ENCODE measurements at regions not wholly inside any gene's neighbourhood (a gene's known extent, or its start where the extent isn't known, plus 50 kb on each side); places are given as distances from the start of the nearest gene placed in this dataset.

- no peak overlapping the region for H2AFZ ChIP-seq (ENCODE audit: low read length)
These were observed 186.7 kb downstream of the CXCL12 start for GRCh38 chr10:44198096-44198779.

GRCh38 chr10:44197646-44198045 is 187.3 kb downstream of the CXCL12 start:
- peaks cover 4% of the 10 kb centered on the region; the same call in 1 of the 2 replicates for H3K9me3 ChIP-seq (ENCODE audit: insufficient read depth, low read depth, low read length)
- no peak overlapping the region for H3K9ac ChIP-seq (ENCODE audit: low read depth, low read length, poor library complexity, severe bottlenecking)
- H3K79me2 ChIP-seq (ENCODE audit: insufficient read depth, low read length) = no peaks in the 10 kb centered on the region
- no peaks in the 10 kb centered on the region for H3K36me3 ChIP-seq (ENCODE audit: insufficient read depth, low read length)
- H3F3A ChIP-seq (ENCODE audit: low read depth) = no peaks in the 10 kb centered on the region
- H2AFZ ChIP-seq (ENCODE audit: low read length) = no peak overlapping the region
- H3K9me2 ChIP-seq (replicated peaks; ENCODE audit: low read depth, low read length) = no peaks in the 10 kb centered on the region
- H3K4me1 ChIP-seq (ENCODE audit: insufficient read depth, low read length, poor library complexity, severe bottlenecking) = no peaks in the 10 kb centered on the region
- no peak overlapping the region for H3K4me3 ChIP-seq (ENCODE audit: low read length, poor library complexity, severe bottlenecking)
- H3K27me3 ChIP-seq (ENCODE audit: insufficient read depth, low read length, poor library complexity, severe bottlenecking) = no peaks in the 10 kb centered on the region
- no peak overlapping the region for H3K4me2 ChIP-seq (ENCODE audit: low read depth, low read length, poor library complexity, severe bottlenecking)
- TF ChIP-seq CTCF (conservative IDR thresholded peaks at IDR 0.05; ENCODE audit: low read length) (no peak), EZH2phosphoT487 (IDR thresholded peaks at IDR 0.05; ENCODE audit: borderline replicate concordance) (no peak)
- H4K20me1 ChIP-seq (ENCODE audit: insufficient read depth, low read length, poor library complexity, severe bottlenecking) = no peaks in the 10 kb centered on the region

More at GRCh38 chr10:44198096-44198779, 186.7 kb downstream of the CXCL12 start:
- no peaks in the 10 kb centered on the region for H4K20me1 ChIP-seq (ENCODE audit: insufficient read depth, low read length, poor library complexity, severe bottlenecking)
- TF ChIP-seq EZH2phosphoT487 (IDR thresholded peaks at IDR 0.05; ENCODE audit: borderline replicate concordance) (no peak), CTCF (conservative IDR thresholded peaks at IDR 0.05; ENCODE audit: low read length) (no peak)
- no peak overlapping the region for H3K9ac ChIP-seq (ENCODE audit: low read depth, low read length, poor library complexity, severe bottlenecking)
- H3F3A ChIP-seq (ENCODE audit: low read depth) = no peaks in the 10 kb centered on the region
- no peaks in the 10 kb centered on the region for H3K79me2 ChIP-seq (ENCODE audit: insufficient read depth, low read length)
- H3K4me1 ChIP-seq (ENCODE audit: insufficient read depth, low read length, poor library complexity, severe bottlenecking) = no peaks in the 10 kb centered on the region
- H3K4me2 ChIP-seq (ENCODE audit: low read depth, low read length, poor library complexity, severe bottlenecking) = no peak overlapping the region
- H3K4me3 ChIP-seq (ENCODE audit: low read length, poor library complexity, severe bottlenecking) = no peak overlapping the region
- H3K9me3 ChIP-seq (ENCODE audit: insufficient read depth, low read depth, low read length) = peaks cover 4% of the 10 kb centered on the region; the same call in 1 of the 2 replicates
- H3K36me3 ChIP-seq (ENCODE audit: insufficient read depth, low read length) = no peaks in the 10 kb centered on the region
- H3K9me2 ChIP-seq (replicated peaks; ENCODE audit: low read depth, low read length) = no peaks in the 10 kb centered on the region
- no peaks in the 10 kb centered on the region for H3K27me3 ChIP-seq (ENCODE audit: insufficient read depth, low read length, poor library complexity, severe bottlenecking)

GRCh38 chr10:44196336-44196735 is 188.6 kb downstream of the CXCL12 start:
- no peak for TF ChIP-seq CTCF (conservative IDR thresholded peaks at IDR 0.05; ENCODE audit: low read length)
- TF ChIP-seq EZH2phosphoT487 (IDR thresholded peaks at IDR 0.05; ENCODE audit: borderline replicate concordance) = no peak
- Histone ChIP-seq H3K4me2 (ENCODE audit: low read depth, low read length, poor library complexity, severe bottlenecking) (no peak overlapping the region), H3K27me3 (ENCODE audit: insufficient read depth, low read length, poor library complexity, severe bottlenecking) (no peaks in the 10 kb centered on the region), H3K4me1 (ENCODE audit: insufficient read depth, low read length, poor library complexity, severe bottlenecking) (no peaks in the 10 kb centered on the region), H2AFZ (ENCODE audit: low read length) (no peak overlapping the region), H3K36me3 (ENCODE audit: insufficient read depth, low read length) (no peaks in the 10 kb centered on the region), H3K9me2 (replicated peaks; ENCODE audit: low read depth, low read length) (no peaks in the 10 kb centered on the region), H3K9ac (ENCODE audit: low read depth, low read length, poor library complexity, severe bottlenecking) (no peak overlapping the region), H3F3A (ENCODE audit: low read depth) (no peaks in the 10 kb centered on the region), H3K79me2 (ENCODE audit: insufficient read depth, low read length) (no peaks in the 10 kb centered on the region), H3K9me3 (ENCODE audit: insufficient read depth, low read depth, low read length) (peaks cover 4% of the 10 kb centered on the region; the same call in 1 of the 2 replicates), H3K4me3 (ENCODE audit: low read length, poor library complexity, severe bottlenecking) (no peak overlapping the region), H4K20me1 (ENCODE audit: insufficient read depth, low read length, poor library complexity, severe bottlenecking) (no peaks in the 10 kb centered on the region)
